HFF-Myc (cell line): ENCODE measurements at regions not wholly inside any gene's neighbourhood (a gene's known extent, or its start where the extent isn't known, plus 50 kb on each side); places are given as distances from the start of the nearest gene placed in this dataset.

ENCODE experiments used
- DNase-seq: peaks from one replicate; pipeline ENCODE4 v3.0.0-alpha.2; 2011; ENCODE audit warnings: low read depth; ENCODE audit errors: extremely low read depth
- H3K4me3 ChIP-seq: replicated peaks from 2 replicates; pipeline ENCODE4 v1.5.1; 2011; ENCODE audit warnings: low read depth, mild to moderate bottlenecking, control low read depth, low read length
- CTCF ChIP-seq: IDR thresholded peaks from 2 replicates; pipeline ENCODE4 v1.5.1; 2012; ENCODE audit warnings: mild to moderate bottlenecking, low read depth, low read length, control low read depth; ENCODE audit errors: missing control alignments

GRCh38 chr9:120261419-120261818 lies 318.5 kb downstream of the CDK5RAP2 start:
- H3K4me3 ChIP-seq, result no peak overlapping the region
- TF ChIP-seq CTCF, result no peak
- DNase-seq, result no peak

- H3K4me3 ChIP-seq, result no peak overlapping the region
- DNase-seq, result no peak
- TF ChIP-seq CTCF, result no peak
Measured at GRCh38 chr9:120259100-120259499, 320.9 kb downstream of the CDK5RAP2 start.

DNA sequence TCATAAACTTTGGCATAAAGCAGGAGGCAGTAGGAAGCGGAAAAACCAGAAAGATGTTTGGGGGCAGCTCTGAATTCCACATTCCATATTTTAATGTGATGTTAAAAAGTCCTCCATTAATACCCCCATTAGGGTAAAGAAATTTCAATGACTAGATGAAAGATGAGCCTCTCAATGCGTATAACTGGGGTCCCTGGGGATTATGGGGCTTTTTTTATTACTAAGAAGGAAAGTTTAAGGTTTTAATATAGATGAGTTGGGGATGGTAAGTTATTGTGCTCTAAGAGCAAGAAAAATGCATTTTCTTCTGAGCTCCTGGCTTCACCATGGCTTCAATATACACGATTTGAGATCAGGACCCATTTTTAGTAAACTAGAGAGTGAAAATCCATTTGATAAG lies 321.9 kb downstream of the CDK5RAP2 start:
- no peak for TF ChIP-seq CTCF
- no peak overlapping the region for H3K4me3 ChIP-seq
- no peak for DNase-seq

- TF ChIP-seq CTCF, result no peak
- DNase-seq, result no peak
Measured at GRCh38 chr9:120257483-120257882, 322.5 kb downstream of the CDK5RAP2 start.

GRCh38 chr9:120256146-120256545 lies 323.8 kb downstream of the CDK5RAP2 start:
- no peak for TF ChIP-seq CTCF
- no peak overlapping the region for H3K4me3 ChIP-seq
- DNase-seq, result no peak

More at GRCh38 chr9:120257483-120257882, 322.5 kb downstream of the CDK5RAP2 start:
- H3K4me3 ChIP-seq, result no peak overlapping the region

GRCh38 chr9:120252248-120252647 lies 327.7 kb downstream of the CDK5RAP2 start:
- no peak overlapping the region for H3K4me3 ChIP-seq
- no peak for DNase-seq
- TF ChIP-seq CTCF, result no peak

- DNase-seq, result no peak
- H3K4me3 ChIP-seq, result no peak overlapping the region
- no peak for TF ChIP-seq CTCF
Measured at GRCh38 chr9:120242116-120242811, 337.7 kb downstream of the CDK5RAP2 start.
